ENCODE measurements at regions not wholly inside any gene's neighbourhood (a gene's known extent, or its start where the extent isn't known, plus 50 kb on each side); places are given as distances from the start of the nearest gene placed in this dataset.

DNA sequence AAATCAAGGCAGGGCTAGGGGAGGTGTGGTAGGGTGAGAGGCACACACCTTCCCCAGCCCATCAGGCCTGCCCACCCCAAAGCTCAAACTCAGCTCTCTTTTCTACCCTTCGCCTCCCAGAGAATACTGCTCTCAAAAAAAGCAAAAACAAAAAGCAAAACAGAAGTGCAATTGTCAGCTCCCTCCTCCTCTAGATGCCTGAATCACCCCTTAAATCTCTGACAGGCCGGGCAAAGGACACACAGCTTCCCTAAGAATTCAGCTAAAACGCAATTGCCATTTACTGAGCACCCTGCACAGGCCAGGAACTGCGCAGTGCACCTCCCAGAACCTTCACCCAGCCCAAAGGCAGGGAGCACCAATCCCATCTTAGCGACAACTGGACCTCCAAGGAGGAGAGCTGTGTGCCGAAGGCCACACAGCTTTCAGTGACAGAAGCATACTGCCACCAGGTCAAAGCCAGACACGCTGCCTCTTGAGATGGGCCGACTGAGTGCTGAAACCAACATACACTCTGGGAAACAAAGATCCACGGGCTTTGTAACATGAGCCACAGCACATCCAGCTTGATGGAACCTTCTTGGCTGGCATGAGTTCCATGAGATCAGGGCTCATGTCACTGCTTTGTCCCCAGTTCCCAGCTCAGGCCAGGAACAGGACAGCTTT is 53.4 kb upstream of the STXBP1 start:
- no peak for DNase-seq (ENCODE audit: low read depth)
- TF ChIP-seq, protein P1, sequence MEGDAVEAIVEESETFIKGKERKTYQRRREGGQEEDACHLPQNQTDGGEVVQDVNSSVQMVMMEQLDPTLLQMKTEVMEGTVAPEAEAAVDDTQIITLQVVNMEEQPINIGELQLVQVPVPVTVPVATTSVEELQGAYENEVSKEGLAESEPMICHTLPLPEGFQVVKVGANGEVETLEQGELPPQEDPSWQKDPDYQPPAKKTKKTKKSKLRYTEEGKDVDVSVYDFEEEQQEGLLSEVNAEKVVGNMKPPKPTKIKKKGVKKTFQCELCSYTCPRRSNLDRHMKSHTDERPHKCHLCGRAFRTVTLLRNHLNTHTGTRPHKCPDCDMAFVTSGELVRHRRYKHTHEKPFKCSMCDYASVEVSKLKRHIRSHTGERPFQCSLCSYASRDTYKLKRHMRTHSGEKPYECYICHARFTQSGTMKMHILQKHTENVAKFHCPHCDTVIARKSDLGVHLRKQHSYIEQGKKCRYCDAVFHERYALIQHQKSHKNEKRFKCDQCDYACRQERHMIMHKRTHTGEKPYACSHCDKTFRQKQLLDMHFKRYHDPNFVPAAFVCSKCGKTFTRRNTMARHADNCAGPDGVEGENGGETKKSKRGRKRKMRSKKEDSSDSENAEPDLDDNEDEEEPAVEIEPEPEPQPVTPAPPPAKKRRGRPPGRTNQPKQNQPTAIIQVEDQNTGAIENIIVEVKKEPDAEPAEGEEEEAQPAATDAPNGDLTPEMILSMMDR (IDR thresholded peaks at IDR 0.05; ENCODE audit: insufficient read depth, low read length) = no peak
- no peak overlapping the region for H3K4me3 ChIP-seq (ENCODE audit: low read depth, low read length)

DNA sequence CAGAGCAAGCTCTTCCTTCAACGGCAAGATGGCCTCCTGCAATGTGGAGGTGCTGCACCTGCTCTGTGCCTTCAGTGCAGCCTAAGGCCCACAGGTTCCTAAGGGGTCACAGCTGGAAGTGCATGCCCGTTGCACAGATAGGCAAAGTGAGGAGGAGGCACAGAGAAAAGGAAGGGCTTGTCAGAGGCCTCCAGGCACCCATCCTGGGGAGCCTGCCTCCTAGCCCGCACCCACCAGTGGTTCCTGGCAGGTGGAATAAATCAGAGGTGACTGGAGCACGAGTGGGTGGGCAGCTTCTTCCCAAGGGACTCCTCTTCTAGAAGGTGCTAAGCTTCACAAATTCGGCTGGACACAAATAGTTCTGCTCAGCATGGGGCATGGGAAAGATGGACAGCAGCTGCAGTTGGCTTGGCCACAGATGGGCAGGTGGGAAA is 52.8 kb upstream of the STXBP1 start:
- DNase-seq (ENCODE audit: low read depth) = no peak
- TF ChIP-seq, protein P1 (IDR thresholded peaks at IDR 0.05; ENCODE audit: insufficient read depth, low read length) = no peak
- H3K4me3 ChIP-seq (ENCODE audit: low read depth, low read length) = no peak overlapping the region

DNA sequence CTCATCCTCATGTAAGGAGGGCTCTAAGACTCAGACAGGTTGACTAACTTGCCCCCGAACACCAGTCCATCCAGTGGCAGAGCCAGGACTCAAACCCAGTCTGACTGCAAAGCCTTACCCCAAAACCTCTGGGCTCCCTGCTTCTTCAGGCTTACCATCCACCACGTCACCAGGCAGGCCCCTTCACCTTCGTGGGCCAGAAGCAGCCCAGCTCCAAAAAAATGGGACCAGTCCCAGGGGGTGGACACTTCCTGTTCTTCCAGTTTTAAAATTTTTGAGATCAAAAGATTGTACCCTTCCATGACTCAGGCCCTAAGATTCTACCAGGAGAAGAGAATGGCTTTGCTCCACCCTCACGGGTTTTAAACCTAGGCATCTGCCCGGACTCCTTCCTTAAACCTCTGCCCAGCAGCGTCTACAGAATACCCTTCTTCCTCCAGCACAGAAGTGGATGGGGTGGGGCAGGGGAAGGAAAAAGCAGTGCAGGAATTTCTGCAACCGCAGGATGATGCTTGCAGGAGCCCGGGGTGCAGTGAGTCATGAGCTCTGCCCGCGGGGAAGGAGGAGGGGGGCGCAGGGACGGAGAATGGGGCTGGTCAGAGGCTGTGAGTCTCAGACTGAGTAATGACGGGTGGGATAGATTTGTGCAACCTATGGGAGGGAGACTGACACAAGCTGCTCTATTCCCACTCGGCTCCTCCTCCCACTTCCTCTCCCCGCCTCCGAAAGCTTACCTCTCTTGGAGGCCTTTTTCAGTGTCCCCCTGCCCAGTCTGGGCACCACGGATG is 50.4 kb upstream of the STXBP1 start:
- DNase-seq (ENCODE audit: low read depth) = peak; percentile 99
- peak overlapping the region; percentile 29 for H3K4me3 ChIP-seq (ENCODE audit: low read depth, low read length)
- TF ChIP-seq, protein P1 (IDR thresholded peaks at IDR 0.05; ENCODE audit: insufficient read depth, low read length) = no peak
